ENCODE measurements at regions not wholly inside any gene's neighbourhood (a gene's known extent, or its start where the extent isn't known, plus 50 kb on each side); places are given as distances from the start of the nearest gene placed in this dataset.

DNA sequence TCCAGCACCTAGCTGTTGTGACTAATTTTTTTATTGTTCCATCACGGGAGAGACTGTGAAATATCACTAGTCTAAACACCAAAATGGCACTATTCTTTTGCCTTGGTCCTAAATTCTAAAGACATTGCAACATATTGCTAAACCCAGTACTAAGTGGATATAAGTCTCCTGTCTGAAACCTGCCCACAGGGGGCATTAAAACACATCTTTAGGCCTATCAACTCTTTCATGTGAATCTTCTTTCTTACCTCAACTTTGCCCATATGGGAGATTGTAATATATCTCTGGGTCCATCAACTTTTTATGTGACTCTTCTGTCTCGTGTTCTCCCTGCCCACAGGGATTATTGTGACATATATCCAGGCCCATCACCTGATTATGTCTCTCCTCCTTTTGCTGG, 317.2 kb downstream of the RPS4Y2 start:
- H3K27ac ChIP-seq, result no peak overlapping the region
- 43 to 48% methylated on average over 2 of the region's 2 CpGs for WGBS, 2 donors
- H3K9me3 ChIP-seq, result no peaks in the 10 kb centered on the region
- intact Hi-C loops (cut with DNase I), result no loop called here
- TF ChIP-seq CTCF (IDR thresholded peaks at IDR 0.05), result no peak
- no peak overlapping the region for H3K4me3 ChIP-seq (replicated peaks in 1 of 3)
- H3K27me3 ChIP-seq, result no peaks in the 10 kb centered on the region
- DNase-seq, result no peak
- no peaks in the 10 kb centered on the region for H3K4me1 ChIP-seq
- no peaks in the 10 kb centered on the region for H3K36me3 ChIP-seq

DNA sequence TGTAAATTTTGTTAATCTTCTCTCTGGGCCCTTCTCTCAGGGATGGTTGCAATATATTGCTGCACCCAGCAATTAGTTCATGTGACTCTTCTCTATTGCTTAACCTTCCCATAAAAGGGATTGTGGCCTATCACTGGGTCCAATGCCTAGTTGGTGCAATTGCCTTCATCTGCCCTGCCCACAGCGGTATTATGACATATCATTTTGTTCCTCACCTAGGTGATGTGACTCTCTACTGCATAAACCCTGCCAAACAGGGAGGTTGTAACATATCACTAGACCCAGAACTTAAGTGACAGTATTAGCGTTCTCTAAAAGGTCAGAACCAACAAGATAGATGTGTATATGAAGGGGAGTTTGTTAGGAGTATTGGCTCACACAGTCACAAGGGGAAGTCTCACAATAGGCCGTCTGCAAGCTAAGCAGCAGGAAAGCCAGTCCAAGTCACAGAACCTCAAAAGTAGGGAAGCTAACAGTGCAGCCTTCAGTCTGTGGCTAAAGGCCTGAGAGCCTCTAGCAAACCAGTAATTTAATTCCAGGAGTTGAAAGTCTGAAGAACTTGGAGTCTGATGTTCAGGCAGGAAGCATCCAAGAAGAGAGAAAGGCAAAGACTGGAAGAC, 317.8 kb downstream of the RPS4Y2 start:
- Histone ChIP-seq H3K4me3 (replicated peaks in 1 of 3) (no peak overlapping the region), H3K36me3 (no peaks in the 10 kb centered on the region), H3K9me3 (no peaks in the 10 kb centered on the region), H3K27me3 (no peaks in the 10 kb centered on the region), H3K27ac (no peak overlapping the region), H3K4me1 (no peaks in the 10 kb centered on the region)
- 60 to 82% methylated on average over 3 of the region's 3 CpGs for WGBS, 2 donors
- TF ChIP-seq CTCF (IDR thresholded peaks at IDR 0.05) (no peak), POLR2A (IDR thresholded peaks at IDR 0.05) (no peak)
- DNase-seq, result no peak
- intact Hi-C loops (cut with DNase I), result no loop called here

DNA sequence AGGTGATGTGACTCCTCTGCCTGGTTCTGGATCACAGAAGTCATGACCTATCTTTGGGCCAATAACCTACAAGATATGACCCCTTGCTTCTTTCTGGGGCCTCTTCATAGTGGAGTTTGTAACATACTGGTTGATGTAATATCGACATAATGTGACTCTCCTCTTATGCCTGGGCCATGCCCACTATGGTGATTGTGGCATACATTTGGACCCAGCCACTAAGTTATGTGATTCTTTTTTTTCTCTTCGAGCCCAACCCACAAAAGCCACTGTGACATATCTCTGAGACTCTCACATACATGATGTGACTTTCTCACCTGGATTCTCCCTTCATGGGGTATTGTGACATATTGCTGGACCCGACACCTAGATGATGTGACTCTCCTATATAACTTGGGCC, 319.8 kb downstream of the RPS4Y2 start:
- no peaks in the 10 kb centered on the region for H3K36me3 ChIP-seq
- no peaks in the 10 kb centered on the region for H3K27me3 ChIP-seq
- intact Hi-C loops (cut with DNase I), result no loop called here
- no peak overlapping the region for H3K4me3 ChIP-seq (replicated peaks in 1 of 3)
- DNase-seq, result no peak
- WGBS, 2 donors, result 58 to 79% methylated on average over 3 of the region's 3 CpGs
- H3K9me3 ChIP-seq, result no peaks in the 10 kb centered on the region
- no peak overlapping the region for H3K27ac ChIP-seq
- no peak for TF ChIP-seq CTCF (IDR thresholded peaks at IDR 0.05)
- TF ChIP-seq POLR2A (IDR thresholded peaks at IDR 0.05), result no peak
- no peaks in the 10 kb centered on the region for H3K4me1 ChIP-seq

DNA sequence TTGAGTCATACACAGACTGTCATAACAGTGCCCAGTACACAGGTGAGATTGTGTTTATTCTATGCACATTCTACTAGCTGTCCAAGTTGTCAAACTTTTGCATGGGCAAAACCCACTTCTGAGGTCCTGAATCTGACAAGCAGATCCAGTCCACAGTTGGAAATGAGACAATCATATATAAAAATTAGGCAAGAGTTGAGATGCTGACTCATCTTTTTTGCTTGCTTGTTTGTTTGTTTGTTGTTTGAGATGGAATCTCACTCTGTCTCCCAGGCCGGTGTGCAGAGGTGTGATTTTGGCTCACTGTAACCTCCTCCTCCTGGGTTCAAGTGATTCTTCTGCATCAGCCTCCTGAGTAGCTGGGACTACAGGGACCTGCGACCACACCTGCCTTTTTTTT, 323.8 kb downstream of the RPS4Y2 start:
- Histone ChIP-seq H3K4me3 (replicated peaks in 1 of 3) (no peak overlapping the region), H3K27me3 (no peaks in the 10 kb centered on the region), H3K27ac (no peak overlapping the region), H3K36me3 (no peaks in the 10 kb centered on the region), H3K9me3 (no peaks in the 10 kb centered on the region), H3K4me1 (no peaks in the 10 kb centered on the region)
- intact Hi-C loops (cut with DNase I), result no loop called here
- 75 to 86% methylated on average over 2 of the region's 2 CpGs for WGBS, 2 donors
- TF ChIP-seq CTCF (IDR thresholded peaks at IDR 0.05) (no peak), POLR2A (IDR thresholded peaks at IDR 0.05) (no peak)
- DNase-seq, result no peak

DNA sequence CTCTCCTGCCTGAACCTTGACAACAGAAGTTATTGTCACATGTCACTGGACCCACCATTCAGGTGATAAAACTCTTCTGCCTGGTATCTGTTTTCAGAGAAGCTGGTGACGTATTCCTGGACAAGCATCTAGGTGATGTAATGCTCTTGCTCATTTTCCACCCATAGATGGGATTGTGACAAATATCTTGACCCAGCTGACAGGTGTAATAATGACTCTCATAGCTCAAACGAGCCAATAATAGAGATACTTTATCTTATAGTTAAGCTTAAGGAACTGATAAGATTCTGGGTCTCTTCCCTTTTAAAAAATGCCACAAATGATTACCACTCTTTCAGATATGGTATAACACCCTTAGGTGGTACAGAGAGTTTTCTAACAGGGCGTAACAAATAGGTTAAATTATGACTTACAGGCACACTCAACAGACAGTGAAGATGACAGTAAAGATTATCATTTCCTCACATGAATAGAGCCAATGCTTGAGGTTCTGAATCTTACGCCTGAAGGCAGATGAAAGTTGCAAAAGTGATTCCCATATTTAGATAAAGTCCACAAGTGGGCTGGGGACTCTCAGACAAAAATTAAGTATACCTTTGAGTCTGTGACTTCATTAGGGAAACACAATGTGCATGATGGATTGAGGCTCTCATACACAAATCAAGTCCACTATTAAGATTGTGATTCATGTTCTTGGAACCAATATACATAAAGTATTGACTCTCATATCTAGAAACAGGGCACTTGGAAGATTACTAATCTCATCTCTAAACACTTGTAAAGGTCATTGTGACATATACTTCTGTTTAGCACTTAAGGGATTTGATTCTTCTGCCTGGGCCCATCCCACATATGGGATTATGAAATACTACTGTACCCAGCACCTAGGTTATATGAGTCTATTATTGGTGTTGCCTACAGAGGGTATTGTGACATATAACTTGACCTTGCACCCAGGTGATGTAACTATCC, 326.0 kb downstream of the RPS4Y2 start:
- TF ChIP-seq CTCF (IDR thresholded peaks at IDR 0.05) (no peak), POLR2A (IDR thresholded peaks at IDR 0.05) (no peak)
- intact Hi-C loops (cut with DNase I), result no loop called here
- Histone ChIP-seq H3K4me1 (no peaks in the 10 kb centered on the region), H3K27ac (no peak overlapping the region), H3K36me3 (no peaks in the 10 kb centered on the region), H3K9me3 (no peaks in the 10 kb centered on the region), H3K27me3 (no peaks in the 10 kb centered on the region), H3K4me3 (replicated peaks in 1 of 3) (no peak overlapping the region)
- 55 to 66% methylated on average over 4 of the region's 4 CpGs for WGBS, 2 donors
- no peak for DNase-seq
